T-cell (primary cell): ENCODE measurements at regions not wholly inside any gene's neighbourhood (a gene's known extent, or its start where the extent isn't known, plus 50 kb on each side); places are given as distances from the start of the nearest gene placed in this dataset.

ENCODE experiments used
- ATAC-seq, 4 experiments: fragments of 200-7000 bp in 3 of 4; fragments of 150-1000 bp in 1 of 4; cut with Tn5 transposase; replicated peaks in 1 of 4; 1 replicate in 3 of 4; 2 replicates in 1 of 4; pipeline ENCODE4 v1.10.0; 2021; ENCODE audit warnings: moderate library complexity in 3 of 4, mild to moderate bottlenecking in 2 of 4, moderate number of reproducible peaks in 1 of 4
- CTCF ChIA-PET, 2 donors: fragments of 300-600 bp; sonication (Branson Sonifier 250); formaldehyde crosslinking; loops; one replicate each; lab custom pipeline; 2022; ENCODE audit warnings: antibody characterized with exemption in 2 of 2; lab: Charles Lee
- POLR2A ChIA-PET, 2 donors: fragments of 300-600 bp; sonication (Branson Sonifier 250); formaldehyde crosslinking; loops; one replicate each; lab custom pipeline; 2022; ENCODE audit warnings: antibody characterized with exemption in 2 of 2; lab: Charles Lee
- DNase-seq, 35 experiments: peaks; one replicate each; pipeline versions ENCODE4 v3.0.0 to v3.0.0-alpha.2; 2013 to 2023
- H3K27ac ChIP-seq: one replicate; pipeline ENCODE4 v1.5.1; 2013; ENCODE audit warnings: low read length
- H3K27me3 ChIP-seq, 2 experiments: replicated peaks in 1 of 2; 1 replicate in 1 of 2; 2 replicates in 1 of 2; pipeline versions ENCODE4 v1.6.1 to v1.7.0; 2013; ENCODE audit warnings: low read length in 1 of 2, mixed read lengths in 1 of 2; ENCODE audit not compliant: control insufficient read depth in 2 of 2, insufficient read depth in 2 of 2; ENCODE audit errors: extremely low read depth in 1 of 2
- H3K36me3 ChIP-seq, 2 donors: 1 replicate in 1 of 2; 2 replicates in 1 of 2; pipeline versions ENCODE4 v1.6.1 to v1.7.0; 2013; ENCODE audit warnings: low read length in 1 of 2; ENCODE audit not compliant: control insufficient read depth in 2 of 2, insufficient read depth in 1 of 2; ENCODE audit errors: extremely low read depth in 1 of 2
- H3K4me1 ChIP-seq, 2 experiments: 1 replicate in 1 of 2; 2 replicates in 1 of 2; pipeline versions ENCODE4 v1.6.1 to v1.7.0; 2013; ENCODE audit warnings: low read length in 2 of 2, mixed read lengths in 1 of 2; ENCODE audit not compliant: insufficient read depth in 2 of 2, control insufficient read depth in 1 of 2; ENCODE audit errors: extremely low read depth in 1 of 2
- H3K4me3 ChIP-seq, 2 donors: 1 replicate in 1 of 2; 2 replicates in 1 of 2; pipeline versions ENCODE4 v1.5.1 to v1.7.0; 2013; ENCODE audit warnings: mild to moderate bottlenecking in 2 of 2, low read length in 1 of 2, moderate library complexity in 1 of 2; ENCODE audit not compliant: control insufficient read depth in 1 of 2; ENCODE audit errors: extremely low read depth in 1 of 2
- H3K9me3 ChIP-seq: 2 replicates; pipeline ENCODE4 v1.7.0; 2013
- H3K27ac Mint-ChIP-seq, 2 donors: one replicate each; pipeline ENCODE4 v1.8.0; 2020 to 2021; ENCODE audit warnings: mild to moderate bottlenecking in 2 of 2, mixed read lengths in 2 of 2
- H3K27me3 Mint-ChIP-seq, 2 donors: one replicate each; pipeline ENCODE4 v1.8.0; 2021 to 2022; ENCODE audit warnings: mixed read lengths in 2 of 2
- H3K36me3 Mint-ChIP-seq: one replicate; pipeline ENCODE4 v1.8.0; 2021; ENCODE audit warnings: mixed read lengths
- H3K4me1 Mint-ChIP-seq, 3 donors: one replicate each; pipeline ENCODE4 v1.8.0; 2020 to 2022; ENCODE audit warnings: mixed read lengths in 3 of 3, mild to moderate bottlenecking in 1 of 3
- H3K4me3 Mint-ChIP-seq, 3 donors: one replicate each; pipeline ENCODE4 v1.8.0; 2020 to 2022; ENCODE audit warnings: mild to moderate bottlenecking in 3 of 3, mixed read lengths in 3 of 3, moderate library complexity in 3 of 3
- H3K9me3 Mint-ChIP-seq, 3 donors: one replicate each; pipeline ENCODE4 v1.8.0; 2020 to 2022; ENCODE audit warnings: mixed read lengths in 3 of 3
- WGBS: methylation state at CpG from one replicate; pipeline ENCODE4 v1.1.5; 2013; ENCODE audit warnings: missing lambda C conversion rate; ENCODE audit not compliant: insufficient coverage; 5-methylcytosine and 5-hydroxymethylcytosine counted together

- CTCF ChIA-PET, result no interaction called here
- H3K27ac Mint-ChIP-seq, result no peak overlapping the region
- Histone ChIP-seq H3K27ac (no peak overlapping the region), H3K36me3 (no peaks in the 10 kb centered on the region), H3K27me3 (no peaks in the 10 kb centered on the region), H3K9me3 (no peaks in the 10 kb centered on the region), H3K4me1 (no peaks in the 10 kb centered on the region), H3K4me3 (no peak overlapping the region)
- DNase-seq, result no peak
- H3K4me3 Mint-ChIP-seq, result no peak overlapping the region
- no peaks in the 10 kb centered on the region for H3K4me1 Mint-ChIP-seq
- no peaks in the 10 kb centered on the region for H3K36me3 Mint-ChIP-seq
- no peak for ATAC-seq
- peaks cover 0 to 12% (median 10%) of the 10 kb centered on the region in 3 donors for H3K9me3 Mint-ChIP-seq
- POLR2A ChIA-PET, result no interaction called here
- H3K27me3 Mint-ChIP-seq, result no peaks in the 10 kb centered on the region
- no CpG with 5 or more reads among the region's 2 CpGs for WGBS
Measured at GRCh38 chr1:68785328-68785727, 288.4 kb upstream of the DEPDC1 start.

- Mint-ChIP-seq H3K4me3 (no peak overlapping the region), H3K9me3 (peaks cover 0 to 5% (median 5%) of the 10 kb centered on the region in 3 donors), H3K4me1 (no peaks in the 10 kb centered on the region), H3K27me3 (no peaks in the 10 kb centered on the region), H3K27ac (no peak overlapping the region), H3K36me3 (no peaks in the 10 kb centered on the region)
- H3K27ac ChIP-seq, result no peak overlapping the region
- ChIA-PET CTCF (no interaction called here), POLR2A (no interaction called here)
- no peaks in the 10 kb centered on the region for H3K4me1 ChIP-seq
- ATAC-seq (no peak), DNase-seq (no peak)
- WGBS, result no CpG with 5 or more reads among the region's 1 CpG
- H3K27me3 ChIP-seq, result no peaks in the 10 kb centered on the region
- no peak overlapping the region for H3K4me3 ChIP-seq
- no peaks in the 10 kb centered on the region for H3K9me3 ChIP-seq
- H3K36me3 ChIP-seq, result no peaks in the 10 kb centered on the region
Measured at GRCh38 chr1:68788762-68789161, 291.9 kb upstream of the DEPDC1 start.

GRCh38 chr1:68791800-68792199 is 294.9 kb upstream of the DEPDC1 start:
- no peak overlapping the region for H3K27ac ChIP-seq
- ChIA-PET CTCF (no interaction called here), POLR2A (no interaction called here)
- H3K4me3 ChIP-seq, result no peak overlapping the region
- Mint-ChIP-seq H3K4me3 (no peak overlapping the region), H3K36me3 (no peaks in the 10 kb centered on the region), H3K4me1 (no peaks in the 10 kb centered on the region), H3K9me3 (peaks cover 0 to 10% (median 8%) of the 10 kb centered on the region in 3 donors), H3K27me3 (no peaks in the 10 kb centered on the region), H3K27ac (no peak overlapping the region)
- H3K4me1 ChIP-seq, result no peaks in the 10 kb centered on the region
- H3K9me3 ChIP-seq, result no peaks in the 10 kb centered on the region
- H3K36me3 ChIP-seq, result no peaks in the 10 kb centered on the region
- no peaks in the 10 kb centered on the region for H3K27me3 ChIP-seq
- ATAC-seq (no peak), DNase-seq (no peak)
- no CpG with 5 or more reads among the region's 3 CpGs for WGBS

GRCh38 chr1:68795956-68796355 is 299.1 kb upstream of the DEPDC1 start:
- no peaks in the 10 kb centered on the region for H3K4me1 Mint-ChIP-seq
- no peak overlapping the region for H3K27ac Mint-ChIP-seq
- Histone ChIP-seq H3K4me1 (no peaks in the 10 kb centered on the region), H3K27me3 (no peaks in the 10 kb centered on the region), H3K27ac (no peak overlapping the region), H3K4me3 (no peak overlapping the region), H3K9me3 (no peaks in the 10 kb centered on the region), H3K36me3 (no peaks in the 10 kb centered on the region)
- CTCF ChIA-PET, result no interaction called here
- H3K27me3 Mint-ChIP-seq, result no peaks in the 10 kb centered on the region
- H3K9me3 Mint-ChIP-seq, result peaks cover 3 to 10% (median 4%) of the 10 kb centered on the region in 3 donors
- POLR2A ChIA-PET, result no interaction called here
- no peak overlapping the region for H3K4me3 Mint-ChIP-seq
- DNase-seq, result no peak
- no peak for ATAC-seq
- H3K36me3 Mint-ChIP-seq, result no peaks in the 10 kb centered on the region

- Mint-ChIP-seq H3K4me1 (no peaks in the 10 kb centered on the region), H3K27ac (no peak overlapping the region), H3K9me3 (peaks cover 3 to 5% (median 4%) of the 10 kb centered on the region in 3 donors), H3K27me3 (no peaks in the 10 kb centered on the region), H3K4me3 (no peak overlapping the region), H3K36me3 (no peaks in the 10 kb centered on the region)
- CTCF ChIA-PET, result no interaction called here
- Histone ChIP-seq H3K27me3 (no peaks in the 10 kb centered on the region), H3K27ac (no peak overlapping the region), H3K36me3 (no peaks in the 10 kb centered on the region), H3K9me3 (no peaks in the 10 kb centered on the region), H3K4me1 (no peaks in the 10 kb centered on the region), H3K4me3 (no peak overlapping the region)
- no peak for ATAC-seq
- POLR2A ChIA-PET, result interaction anchor here in 1 of 2 donors (0.7 kb wide), 1 partner anchor 793 kb away, joined by 3 read pairs; no protein-coding TSS in a partner anchor
- no peak for DNase-seq
Measured at GRCh38 chr1:68796888-68797287, 300.0 kb upstream of the DEPDC1 start.

GRCh38 chr1:68798071-68798470 is 301.2 kb upstream of the DEPDC1 start:
- Histone ChIP-seq H3K4me1 (no peaks in the 10 kb centered on the region), H3K4me3 (no peak overlapping the region), H3K27me3 (no peaks in the 10 kb centered on the region), H3K27ac (no peak overlapping the region), H3K36me3 (no peaks in the 10 kb centered on the region), H3K9me3 (no peaks in the 10 kb centered on the region)
- WGBS, result no CpG with 5 or more reads among the region's 1 CpG
- H3K9me3 Mint-ChIP-seq, result peaks cover 3 to 5% (median 4%) of the 10 kb centered on the region in 3 donors
- ChIA-PET POLR2A (no interaction called here), CTCF (no interaction called here)
- H3K4me3 Mint-ChIP-seq, result no peak overlapping the region
- no peaks in the 10 kb centered on the region for H3K27me3 Mint-ChIP-seq
- H3K4me1 Mint-ChIP-seq, result no peaks in the 10 kb centered on the region
- H3K27ac Mint-ChIP-seq, result no peak overlapping the region
- no peak for ATAC-seq
- H3K36me3 Mint-ChIP-seq, result no peaks in the 10 kb centered on the region
- no peak for DNase-seq

GRCh38 chr1:68799096-68799495 is 302.2 kb upstream of the DEPDC1 start:
- Mint-ChIP-seq H3K9me3 (peaks cover 3 to 11% (median 5%) of the 10 kb centered on the region in 3 donors), H3K36me3 (no peaks in the 10 kb centered on the region), H3K27ac (no peak overlapping the region), H3K4me1 (no peaks in the 10 kb centered on the region), H3K27me3 (no peaks in the 10 kb centered on the region), H3K4me3 (no peak overlapping the region)
- Histone ChIP-seq H3K4me3 (no peak overlapping the region), H3K9me3 (no peaks in the 10 kb centered on the region), H3K27me3 (no peaks in the 10 kb centered on the region), H3K4me1 (no peaks in the 10 kb centered on the region), H3K27ac (no peak overlapping the region), H3K36me3 (no peaks in the 10 kb centered on the region)
- POLR2A ChIA-PET, result no interaction called here
- ATAC-seq, result no peak
- CTCF ChIA-PET, result no interaction called here
- DNase-seq, result no peak
